ENCODE measurements at regions not wholly inside any gene's neighbourhood (a gene's known extent, or its start where the extent isn't known, plus 50 kb on each side); places are given as distances from the start of the nearest gene placed in this dataset.

DNA sequence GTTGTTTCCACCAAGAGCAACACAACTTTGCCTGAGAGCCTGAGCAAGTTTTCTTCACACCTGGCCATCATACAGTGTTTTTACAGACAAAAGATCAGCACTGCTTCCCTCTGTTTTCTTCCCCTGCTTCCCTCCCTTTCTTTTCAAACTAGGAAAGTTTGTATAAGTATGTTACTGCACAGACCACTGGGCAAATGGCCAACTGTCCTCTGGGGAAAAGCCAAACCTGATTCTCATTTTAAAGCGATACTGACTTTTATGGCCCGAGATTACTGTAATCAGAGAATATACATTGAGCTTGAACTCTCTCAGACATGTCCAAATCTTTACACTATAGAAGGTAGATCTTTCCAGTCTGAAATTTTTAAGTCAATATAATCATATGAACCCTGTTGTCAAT is 415.0 kb downstream of the NFIB start:
- H3K27me3 ChIP-seq (ENCODE audit: control insufficient read depth, insufficient read depth, low read length) = no peaks in the 10 kb centered on the region
- no peaks in the 10 kb centered on the region for H3K9me3 ChIP-seq (ENCODE audit: control insufficient read depth, insufficient read depth, low read depth, low read length)
- H3K79me2 ChIP-seq (ENCODE audit: control insufficient read depth, insufficient read depth, low read length) = no peaks in the 10 kb centered on the region
- H2AFZ ChIP-seq (ENCODE audit: low read length) = no peak overlapping the region
- no peaks in the 10 kb centered on the region for H3K4me1 ChIP-seq (ENCODE audit: control insufficient read depth, extremely low read depth, insufficient read depth, low read length)
- peak in 1 of 2 donors; percentile 14 for DNase-seq (ENCODE audit: low read depth in 2 of 2)
- no peaks in the 10 kb centered on the region for H4K20me1 ChIP-seq (ENCODE audit: control insufficient read depth, extremely low read depth, insufficient read depth, low read length)
- H3K9ac ChIP-seq (ENCODE audit: insufficient read depth, low read length) = no peak overlapping the region
- no peaks in the 10 kb centered on the region for H3K36me3 ChIP-seq (ENCODE audit: control insufficient read depth, insufficient read depth, low read length)
- no peak overlapping the region for H3K4me3 ChIP-seq (replicated peaks in 1 of 4; ENCODE audit: control extremely low read depth in 1 of 4, insufficient read depth in 1 of 4, low read depth in 3 of 4, low read length in 4 of 4)
- no peak overlapping the region for H3K4me2 ChIP-seq (ENCODE audit: extremely low read depth, insufficient read depth, low read length)
- no peak for TF ChIP-seq EZH2 (IDR thresholded peaks at IDR 0.05; ENCODE audit: low read length, missing control alignments)
- TF ChIP-seq, protein P1, sequence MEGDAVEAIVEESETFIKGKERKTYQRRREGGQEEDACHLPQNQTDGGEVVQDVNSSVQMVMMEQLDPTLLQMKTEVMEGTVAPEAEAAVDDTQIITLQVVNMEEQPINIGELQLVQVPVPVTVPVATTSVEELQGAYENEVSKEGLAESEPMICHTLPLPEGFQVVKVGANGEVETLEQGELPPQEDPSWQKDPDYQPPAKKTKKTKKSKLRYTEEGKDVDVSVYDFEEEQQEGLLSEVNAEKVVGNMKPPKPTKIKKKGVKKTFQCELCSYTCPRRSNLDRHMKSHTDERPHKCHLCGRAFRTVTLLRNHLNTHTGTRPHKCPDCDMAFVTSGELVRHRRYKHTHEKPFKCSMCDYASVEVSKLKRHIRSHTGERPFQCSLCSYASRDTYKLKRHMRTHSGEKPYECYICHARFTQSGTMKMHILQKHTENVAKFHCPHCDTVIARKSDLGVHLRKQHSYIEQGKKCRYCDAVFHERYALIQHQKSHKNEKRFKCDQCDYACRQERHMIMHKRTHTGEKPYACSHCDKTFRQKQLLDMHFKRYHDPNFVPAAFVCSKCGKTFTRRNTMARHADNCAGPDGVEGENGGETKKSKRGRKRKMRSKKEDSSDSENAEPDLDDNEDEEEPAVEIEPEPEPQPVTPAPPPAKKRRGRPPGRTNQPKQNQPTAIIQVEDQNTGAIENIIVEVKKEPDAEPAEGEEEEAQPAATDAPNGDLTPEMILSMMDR (conservative IDR thresholded peaks at IDR 0.05 in 1 of 2, IDR thresholded peaks at IDR 0.05 in 1 of 2; ENCODE audit: low read depth in 1 of 2, low read length in 2 of 2) = no peak
- H3K27ac ChIP-seq (ENCODE audit: insufficient read depth, low read length) = no peak overlapping the region

DNA sequence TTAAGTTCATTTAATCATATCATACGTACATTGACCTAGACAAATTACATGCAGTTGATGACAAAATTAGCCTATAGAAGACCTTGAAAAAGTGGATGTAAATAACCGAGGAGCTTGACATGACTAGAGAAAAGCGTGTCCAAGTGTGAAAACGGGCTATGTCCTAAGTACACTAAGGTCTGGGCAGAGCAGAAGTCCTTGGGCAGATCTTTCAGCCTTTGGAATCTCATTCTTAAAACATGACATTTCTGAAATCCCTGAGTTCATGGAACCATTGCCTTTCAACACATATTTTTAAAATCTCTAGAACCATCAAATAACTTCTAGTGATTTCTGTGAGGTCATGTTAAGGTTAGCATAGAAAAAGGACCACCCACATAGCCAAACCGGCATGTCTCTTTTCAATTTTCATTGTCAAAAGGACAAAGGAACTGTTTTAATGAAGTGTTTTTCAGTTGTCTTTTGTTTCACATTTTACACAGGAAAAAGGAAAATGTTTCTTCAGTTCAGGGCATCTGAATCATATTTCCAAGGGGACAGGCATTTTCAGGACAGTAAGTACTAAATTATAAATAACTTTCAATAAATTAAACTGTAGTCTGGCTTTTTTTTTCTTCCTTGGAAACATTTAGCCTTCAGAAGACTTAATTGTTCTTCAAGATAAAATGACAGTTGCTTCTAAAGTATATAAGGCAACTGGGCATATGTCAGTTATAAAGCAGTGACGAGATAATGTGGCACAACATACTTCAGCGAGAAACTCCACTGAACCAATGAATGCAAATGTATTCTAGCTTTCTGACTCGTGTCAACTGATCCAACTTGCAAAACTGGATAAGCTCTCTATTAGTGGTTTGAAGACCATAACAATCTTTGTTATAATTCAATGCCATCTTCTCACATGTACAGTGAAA is 416.8 kb downstream of the NFIB start:
- no peak overlapping the region for H3K27ac ChIP-seq (ENCODE audit: insufficient read depth, low read length)
- H3K4me1 ChIP-seq (ENCODE audit: control insufficient read depth, extremely low read depth, insufficient read depth, low read length) = no peaks in the 10 kb centered on the region
- DNase-seq (ENCODE audit: low read depth in 2 of 2) = peak in 1 of 2 donors; percentile 2
- no peaks in the 10 kb centered on the region for H3K79me2 ChIP-seq (ENCODE audit: control insufficient read depth, insufficient read depth, low read length)
- no peak overlapping the region for H3K4me2 ChIP-seq (ENCODE audit: extremely low read depth, insufficient read depth, low read length)
- no peaks in the 10 kb centered on the region for H3K27me3 ChIP-seq (ENCODE audit: control insufficient read depth, insufficient read depth, low read length)
- H3K4me3 ChIP-seq (replicated peaks in 1 of 4; ENCODE audit: control extremely low read depth in 1 of 4, insufficient read depth in 1 of 4, low read depth in 3 of 4, low read length in 4 of 4) = no peak overlapping the region
- no peaks in the 10 kb centered on the region for H3K36me3 ChIP-seq (ENCODE audit: control insufficient read depth, insufficient read depth, low read length)
- H2AFZ ChIP-seq (ENCODE audit: low read length) = no peak overlapping the region
- TF ChIP-seq EZH2 (IDR thresholded peaks at IDR 0.05; ENCODE audit: low read length, missing control alignments) = no peak
- TF ChIP-seq, protein P1 (conservative IDR thresholded peaks at IDR 0.05 in 1 of 2, IDR thresholded peaks at IDR 0.05 in 1 of 2; ENCODE audit: low read depth in 1 of 2, low read length in 2 of 2) = no peak
- H3K9ac ChIP-seq (ENCODE audit: insufficient read depth, low read length) = no peak overlapping the region
- no peaks in the 10 kb centered on the region for H4K20me1 ChIP-seq (ENCODE audit: control insufficient read depth, extremely low read depth, insufficient read depth, low read length)
- no peaks in the 10 kb centered on the region for H3K9me3 ChIP-seq (ENCODE audit: control insufficient read depth, insufficient read depth, low read depth, low read length)

DNA sequence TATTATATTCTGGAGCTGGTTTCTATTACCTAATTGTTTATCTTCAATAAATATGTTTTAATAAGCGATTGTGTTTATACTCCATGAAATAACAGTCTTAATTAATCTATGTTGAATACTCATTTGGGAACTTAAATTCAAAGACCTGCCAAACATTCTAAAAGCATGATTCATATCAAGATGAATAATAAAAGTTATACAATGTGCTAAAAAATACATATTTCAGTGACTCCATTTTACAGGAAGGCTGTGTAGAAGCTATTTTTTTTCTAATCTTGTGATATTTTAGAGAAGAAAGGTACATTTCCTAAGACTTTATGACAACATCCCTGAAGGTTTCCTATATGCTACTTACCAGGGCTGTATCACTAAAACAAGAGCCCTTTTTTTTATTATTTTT is 417.9 kb downstream of the NFIB start:
- no peaks in the 10 kb centered on the region for H3K27me3 ChIP-seq (ENCODE audit: control insufficient read depth, insufficient read depth, low read length)

More for the DNA sequence above, 417.9 kb downstream of the NFIB start:
- Histone ChIP-seq H3K9me3 (ENCODE audit: control insufficient read depth, insufficient read depth, low read depth, low read length) (no peaks in the 10 kb centered on the region), H3K4me1 (ENCODE audit: control insufficient read depth, extremely low read depth, insufficient read depth, low read length) (no peaks in the 10 kb centered on the region), H3K79me2 (ENCODE audit: control insufficient read depth, insufficient read depth, low read length) (no peaks in the 10 kb centered on the region), H3K36me3 (ENCODE audit: control insufficient read depth, insufficient read depth, low read length) (no peaks in the 10 kb centered on the region), H3K4me2 (ENCODE audit: extremely low read depth, insufficient read depth, low read length) (no peak overlapping the region), H3K4me3 (replicated peaks in 1 of 4; ENCODE audit: control extremely low read depth in 1 of 4, insufficient read depth in 1 of 4, low read depth in 3 of 4, low read length in 4 of 4) (no peak overlapping the region), H2AFZ (ENCODE audit: low read length) (no peak overlapping the region), H3K9ac (ENCODE audit: insufficient read depth, low read length) (no peak overlapping the region), H3K27ac (ENCODE audit: insufficient read depth, low read length) (no peak overlapping the region), H4K20me1 (ENCODE audit: control insufficient read depth, extremely low read depth, insufficient read depth, low read length) (no peaks in the 10 kb centered on the region)
- DNase-seq (ENCODE audit: low read depth in 2 of 2) = peak; percentile 5 to 21
- TF ChIP-seq, protein P1 (conservative IDR thresholded peaks at IDR 0.05 in 1 of 2, IDR thresholded peaks at IDR 0.05 in 1 of 2; ENCODE audit: low read depth in 1 of 2, low read length in 2 of 2) = no peak
- no peak for TF ChIP-seq EZH2 (IDR thresholded peaks at IDR 0.05; ENCODE audit: low read length, missing control alignments)
